ENCODE measurements at regions not wholly inside any gene's neighbourhood (a gene's known extent, or its start where the extent isn't known, plus 50 kb on each side); places are given as distances from the start of the nearest gene placed in this dataset.

- no peak overlapping the region for H3K27ac ChIP-seq
Measured at GRCh38 chr12:126651133-126651532, 1585.9 kb downstream of the AACS start.

GRCh38 chr12:126663304-126664094, 1598.3 kb downstream of the AACS start:
- Histone ChIP-seq H3K36me3 (no peaks in the 10 kb centered on the region), H3K4me3 (no peak overlapping the region), H3K27ac (no peak overlapping the region), H3K9me3 (replicated peaks) (no peaks in the 10 kb centered on the region; the same call in 1 of the 2 replicates), H3K4me1 (replicated peaks) (no peaks in the 10 kb centered on the region), H3K27me3 (replicated peaks) (no peaks in the 10 kb centered on the region)
- no peak for DNase-seq (ENCODE audit: low read depth in 1 of 2, low spot score in 2 of 2)

More at GRCh38 chr12:126651133-126651532, 1585.9 kb downstream of the AACS start:
- Histone ChIP-seq H3K27me3 (replicated peaks) (no peaks in the 10 kb centered on the region), H3K4me3 (no peak overlapping the region), H3K36me3 (no peaks in the 10 kb centered on the region), H3K4me1 (replicated peaks) (no peaks in the 10 kb centered on the region), H3K9me3 (replicated peaks) (no peaks in the 10 kb centered on the region)
- DNase-seq (ENCODE audit: low read depth in 1 of 2, low spot score in 2 of 2): no peak

GRCh38 chr12:126667339-126667738, 1599.6 kb upstream of the TMEM132C start:
- no peak for DNase-seq (ENCODE audit: low read depth in 1 of 2, low spot score in 2 of 2)
- H3K27ac ChIP-seq: no peak overlapping the region

GRCh38 chr12:126668538-126668937, 1598.4 kb upstream of the TMEM132C start:
- no peak overlapping the region for H3K27ac ChIP-seq
- H3K4me1 ChIP-seq (replicated peaks): no peaks in the 10 kb centered on the region
- H3K27me3 ChIP-seq (replicated peaks): no peaks in the 10 kb centered on the region
- H3K36me3 ChIP-seq: no peaks in the 10 kb centered on the region
- no peaks in the 10 kb centered on the region for H3K9me3 ChIP-seq (replicated peaks)
- H3K4me3 ChIP-seq: no peak overlapping the region
- DNase-seq (ENCODE audit: low read depth in 1 of 2, low spot score in 2 of 2): no peak

More at GRCh38 chr12:126667339-126667738, 1599.6 kb upstream of the TMEM132C start:
- Histone ChIP-seq H3K27me3 (replicated peaks) (no peaks in the 10 kb centered on the region), H3K4me3 (no peak overlapping the region), H3K9me3 (replicated peaks) (no peaks in the 10 kb centered on the region), H3K4me1 (replicated peaks) (no peaks in the 10 kb centered on the region), H3K36me3 (no peaks in the 10 kb centered on the region)

- H3K36me3 ChIP-seq: no peaks in the 10 kb centered on the region
- no peak overlapping the region for H3K27ac ChIP-seq
- no peaks in the 10 kb centered on the region for H3K27me3 ChIP-seq (replicated peaks)
- no peaks in the 10 kb centered on the region for H3K4me1 ChIP-seq (replicated peaks)
- no peak for DNase-seq (ENCODE audit: low read depth in 1 of 2, low spot score in 2 of 2)
- no peak overlapping the region for H3K4me3 ChIP-seq
- H3K9me3 ChIP-seq (replicated peaks): no peaks in the 10 kb centered on the region
Measured at GRCh38 chr12:126668961-126669360, 1598.0 kb upstream of the TMEM132C start.

GRCh38 chr12:126676434-126676833, 1590.5 kb upstream of the TMEM132C start:
- DNase-seq (ENCODE audit: low read depth in 1 of 2, low spot score in 2 of 2): no peak
- no peaks in the 10 kb centered on the region for H3K36me3 ChIP-seq
- no peaks in the 10 kb centered on the region for H3K27me3 ChIP-seq (replicated peaks)
- H3K9me3 ChIP-seq (replicated peaks): no peaks in the 10 kb centered on the region
- H3K4me3 ChIP-seq: no peak overlapping the region
- H3K4me1 ChIP-seq (replicated peaks): no peaks in the 10 kb centered on the region
- H3K27ac ChIP-seq: no peak overlapping the region

GRCh38 chr12:126681676-126682075, 1585.3 kb upstream of the TMEM132C start:
- H3K4me3 ChIP-seq: no peak overlapping the region
- no peaks in the 10 kb centered on the region for H3K4me1 ChIP-seq (replicated peaks)
- no peaks in the 10 kb centered on the region for H3K9me3 ChIP-seq (replicated peaks)
- H3K27ac ChIP-seq: no peak overlapping the region
- no peaks in the 10 kb centered on the region for H3K27me3 ChIP-seq (replicated peaks)
- H3K36me3 ChIP-seq: no peaks in the 10 kb centered on the region
- DNase-seq (ENCODE audit: low read depth in 1 of 2, low spot score in 2 of 2): no peak

- Histone ChIP-seq H3K9me3 (replicated peaks) (no peaks in the 10 kb centered on the region), H3K27me3 (replicated peaks) (no peaks in the 10 kb centered on the region), H3K36me3 (no peaks in the 10 kb centered on the region), H3K4me3 (no peak overlapping the region), H3K4me1 (replicated peaks) (no peaks in the 10 kb centered on the region), H3K27ac (no peak overlapping the region)
- DNase-seq (ENCODE audit: low read depth in 1 of 2, low spot score in 2 of 2): no peak
Measured at GRCh38 chr12:126684703-126685102, 1582.3 kb upstream of the TMEM132C start.

GRCh38 chr12:126685636-126686035, 1581.3 kb upstream of the TMEM132C start:
- Histone ChIP-seq H3K4me3 (no peak overlapping the region), H3K36me3 (no peaks in the 10 kb centered on the region), H3K4me1 (replicated peaks) (no peaks in the 10 kb centered on the region), H3K27ac (no peak overlapping the region), H3K27me3 (replicated peaks) (no peaks in the 10 kb centered on the region), H3K9me3 (replicated peaks) (no peaks in the 10 kb centered on the region)
- no peak for DNase-seq (ENCODE audit: low read depth in 1 of 2, low spot score in 2 of 2)

GRCh38 chr12:126688556-126688955, 1578.4 kb upstream of the TMEM132C start:
- no peak overlapping the region for H3K27ac ChIP-seq
- no peak for DNase-seq (ENCODE audit: low read depth in 1 of 2, low spot score in 2 of 2)
- no peaks in the 10 kb centered on the region for H3K9me3 ChIP-seq (replicated peaks)
- no peak overlapping the region for H3K4me3 ChIP-seq
- no peaks in the 10 kb centered on the region for H3K4me1 ChIP-seq (replicated peaks)
- no peaks in the 10 kb centered on the region for H3K36me3 ChIP-seq
- H3K27me3 ChIP-seq (replicated peaks): no peaks in the 10 kb centered on the region

GRCh38 chr12:126700096-126700495, 1566.9 kb upstream of the TMEM132C start:
- Histone ChIP-seq H3K27ac (no peak overlapping the region), H3K27me3 (replicated peaks) (no peaks in the 10 kb centered on the region), H3K4me3 (no peak overlapping the region), H3K36me3 (no peaks in the 10 kb centered on the region), H3K9me3 (replicated peaks) (peaks cover 3% of the 10 kb centered on the region; the same call in 1 of the 2 replicates), H3K4me1 (replicated peaks) (no peaks in the 10 kb centered on the region)
- DNase-seq (ENCODE audit: low read depth in 1 of 2, low spot score in 2 of 2): no peak

- no peaks in the 10 kb centered on the region for H3K27me3 ChIP-seq (replicated peaks)
- H3K9me3 ChIP-seq (replicated peaks): 0 out of 2 replicates have a peak, but pooled peaks cover 3% of the 10 kb centered on the region
- no peaks in the 10 kb centered on the region for H3K4me1 ChIP-seq (replicated peaks)
- H3K36me3 ChIP-seq: no peaks in the 10 kb centered on the region
- H3K27ac ChIP-seq: no peak overlapping the region
- DNase-seq (ENCODE audit: low read depth in 1 of 2, low spot score in 2 of 2): no peak
- H3K4me3 ChIP-seq: no peak overlapping the region
Measured at GRCh38 chr12:126704609-126705008, 1562.4 kb upstream of the TMEM132C start.

GRCh38 chr12:126706300-126706699, 1560.7 kb upstream of the TMEM132C start:
- Histone ChIP-seq H3K4me3 (no peak overlapping the region), H3K36me3 (no peaks in the 10 kb centered on the region), H3K9me3 (replicated peaks) (0 out of 2 replicates have a peak, but pooled peaks cover 3% of the 10 kb centered on the region), H3K4me1 (replicated peaks) (no peaks in the 10 kb centered on the region), H3K27ac (no peak overlapping the region), H3K27me3 (replicated peaks) (no peaks in the 10 kb centered on the region)
- no peak for DNase-seq (ENCODE audit: low read depth in 1 of 2, low spot score in 2 of 2)

- Histone ChIP-seq H3K9me3 (replicated peaks) (0 out of 2 replicates have a peak, but pooled peaks cover 3% of the 10 kb centered on the region), H3K27ac (no peak overlapping the region), H3K36me3 (no peaks in the 10 kb centered on the region), H3K4me1 (replicated peaks) (no peaks in the 10 kb centered on the region), H3K4me3 (no peak overlapping the region), H3K27me3 (replicated peaks) (no peaks in the 10 kb centered on the region)
- DNase-seq (ENCODE audit: low read depth in 1 of 2, low spot score in 2 of 2): no peak
Measured at GRCh38 chr12:126708492-126708896, 1558.5 kb upstream of the TMEM132C start.
